Endothelial cell of umbilical vein (primary cell): ENCODE measurements at regions not wholly inside any gene's neighbourhood (a gene's known extent, or its start where the extent isn't known, plus 50 kb on each side); places are given as distances from the start of the nearest gene placed in this dataset.

Experiments used
- BruUV-seq: library from RNA; stranded (reverse); fragments of 400-500 nt; replicated peaks from 2 replicates; lab custom pipeline; 2021; lab: Mats Ljungman, UMichigan
- CTCF ChIA-PET: fragments of 300-600, 350-600 bp; sonication (Branson Sonifier 250); formaldehyde crosslinking; loops from one replicate; lab custom pipeline; 2021; ENCODE audit warnings: antibody characterized with exemption, inconsistent platforms; lab: Charles Lee
- POLR2A ChIA-PET: fragments of 300-600, 350-600 bp; sonication (Branson Sonifier 250); formaldehyde crosslinking; loops from one replicate; lab custom pipeline; 2021; ENCODE audit warnings: antibody characterized with exemption, inconsistent platforms; lab: Charles Lee
- DNase-seq: peaks from one replicate; pipeline ENCODE4 v3.0.0-alpha.2; 2011; ENCODE audit warnings: low read depth, low spot score
- FAIRE-seq: peaks from 2 replicates; lab custom pipeline; 2011; peaks lifted over from hg19 to GRCh38; lab: Jason Lieb, UNC
- H2AFZ ChIP-seq: 2 replicates; pipeline ENCODE4 v1.6.0; 2012; ENCODE audit warnings: low read depth, low read length, control low read depth, inconsistent platforms
- H3K27ac ChIP-seq: 2 replicates; pipeline ENCODE4 v1.5.1; 2011; ENCODE audit warnings: low read depth, mild to moderate bottlenecking, control low read depth, low read length, moderate library complexity; ENCODE audit not compliant: insufficient read depth
- H3K27me3 ChIP-seq, 2 experiments: 2 replicates each; pipeline versions ENCODE4 v1.6.0 to v1.6.1; 2011; ENCODE audit warnings: low read length in 2 of 2, mixed read lengths in 1 of 2; ENCODE audit not compliant: control insufficient read depth in 2 of 2, insufficient read depth in 2 of 2
- H3K36me3 ChIP-seq, 2 experiments: 2 replicates in 1 of 2; 3 replicates in 1 of 2; pipeline ENCODE4 v1.5.1; 2011; ENCODE audit warnings: low read length in 2 of 2, mild to moderate bottlenecking in 1 of 2, moderate library complexity in 1 of 2; ENCODE audit not compliant: control insufficient read depth in 2 of 2, insufficient read depth in 2 of 2; ENCODE audit errors: extremely low read depth in 1 of 2
- H3K4me1 ChIP-seq: 3 replicates; pipeline ENCODE4 v1.5.1; 2011; ENCODE audit warnings: mild to moderate bottlenecking, low read length; ENCODE audit not compliant: control insufficient read depth, insufficient read depth; ENCODE audit errors: extremely low read depth
- H3K4me2 ChIP-seq: 2 replicates; pipeline ENCODE4 v1.6.1; 2011; ENCODE audit warnings: low read length, control low read depth, mixed read lengths; ENCODE audit not compliant: insufficient read depth
- H3K4me3 ChIP-seq, 3 experiments: fragments of 200-600 bp in 1 of 3; sonication (generic), shearing (Covaris generic) in 1 of 3; replicated peaks in 1 of 3; 2 replicates each; pipeline ENCODE4 v1.5.1; 2011 to 2016; ENCODE audit warnings: control low read depth in 3 of 3, low read length in 3 of 3, mild to moderate bottlenecking in 2 of 3, inconsistent platforms in 1 of 3, low read depth in 1 of 3, moderate library complexity in 1 of 3; ENCODE audit not compliant: insufficient read depth in 1 of 3
- H3K79me2 ChIP-seq: 2 replicates; pipeline ENCODE4 v1.6.0; 2012; ENCODE audit warnings: low read length, inconsistent platforms; ENCODE audit not compliant: control insufficient read depth, insufficient read depth
- H3K9ac ChIP-seq: replicated peaks from 2 replicates; pipeline ENCODE3; 2011; ENCODE audit warnings: low read length, control low read depth; ENCODE audit not compliant: insufficient read depth; ENCODE audit errors: extremely low read depth
- H3K9me1 ChIP-seq: replicated peaks from 3 replicates; pipeline ENCODE4 v1.6.0; 2011; ENCODE audit warnings: mild to moderate bottlenecking, low read length; ENCODE audit not compliant: control insufficient read depth, insufficient read depth; ENCODE audit errors: extremely low read depth
- H3K9me3 ChIP-seq: replicated peaks from 2 replicates; pipeline ENCODE4 v1.5.1; 2012; ENCODE audit warnings: low read length, inconsistent platforms; ENCODE audit not compliant: control insufficient read depth, insufficient read depth
- H4K20me1 ChIP-seq: replicated peaks from 2 replicates; pipeline ENCODE3; 2011; ENCODE audit warnings: mild to moderate bottlenecking, low read length; ENCODE audit not compliant: control insufficient read depth, insufficient read depth; ENCODE audit errors: extremely low read depth
- EZH2 ChIP-seq: IDR thresholded peaks from 2 replicates; pipeline ENCODE4 v1.6.1; 2012; ENCODE audit warnings: borderline replicate concordance, low read depth, mild to moderate bottlenecking, moderate library complexity, low read length, inconsistent platforms; ENCODE audit not compliant: severe bottlenecking
- FOS ChIP-seq: IDR thresholded peaks from 2 replicates; pipeline ENCODE4 v1.6.1; 2011; ENCODE audit warnings: mild to moderate bottlenecking, low read length, moderate library complexity, borderline replicate concordance; ENCODE audit not compliant: insufficient read depth
- GATA2 ChIP-seq: IDR thresholded peaks from 2 replicates; pipeline ENCODE4 v1.7.0; 2011; ENCODE audit warnings: low read depth, mild to moderate bottlenecking, moderate library complexity, mixed read lengths, low read length; ENCODE audit not compliant: insufficient read length, insufficient read depth
- JUN ChIP-seq: IDR thresholded peaks from 2 replicates; pipeline ENCODE4 v1.6.1; 2011; ENCODE audit warnings: borderline replicate concordance, low read depth; ENCODE audit not compliant: insufficient read length, insufficient read depth
- MYC ChIP-seq: IDR thresholded peaks from one replicate; pipeline ENCODE4 v1.6.1; 2011; ENCODE audit warnings: mild to moderate bottlenecking, low read depth, low read length
- POLR2A ChIP-seq: IDR thresholded peaks from 2 replicates; pipeline ENCODE4 v1.6.1; 2012; ENCODE audit warnings: low read depth, mild to moderate bottlenecking, control low read depth, low read length
- POLR2AphosphoS5 ChIP-seq: IDR thresholded peaks from 2 replicates; pipeline ENCODE4 v1.6.1; 2012; ENCODE audit warnings: low read depth, mild to moderate bottlenecking, control low read depth, low read length, moderate library complexity; ENCODE audit not compliant: insufficient read depth
- dilution Hi-C: fragments of 300-500 bp; cut with MboI; formaldehyde crosslinking; loops from one replicate; pipeline ENCODE4 v1.15.0; 2019; ENCODE audit warnings: low sequenced_read_pairs; ENCODE audit not compliant: extremely low pct_ligation_motif_present
- intact Hi-C: fragments of 100-400 bp; cut with micrococcal nuclease; formaldehyde crosslinking; loops from one replicate; pipeline ENCODE4 v1.10.0; 2022
- TF ChIP-seq, protein P1 (sequence below): IDR thresholded peaks from 2 replicates; pipeline ENCODE4 v1.6.1; 2011; ENCODE audit not compliant: insufficient read depth, insufficient read length
- TF ChIP-seq, protein P2 (sequence below), 2 donors: IDR thresholded peaks; 1 replicate in 1 of 2; 2 replicates in 1 of 2; pipeline ENCODE4 v1.5.1; 2011; ENCODE audit warnings: low read length in 2 of 2, mild to moderate bottlenecking in 2 of 2, moderate library complexity in 2 of 2, control low read depth in 1 of 2, inconsistent platforms in 1 of 2, low read depth in 1 of 2; ENCODE audit not compliant: insufficient read depth in 1 of 2; ENCODE audit errors: extremely low read depth in 1 of 2

DNA sequence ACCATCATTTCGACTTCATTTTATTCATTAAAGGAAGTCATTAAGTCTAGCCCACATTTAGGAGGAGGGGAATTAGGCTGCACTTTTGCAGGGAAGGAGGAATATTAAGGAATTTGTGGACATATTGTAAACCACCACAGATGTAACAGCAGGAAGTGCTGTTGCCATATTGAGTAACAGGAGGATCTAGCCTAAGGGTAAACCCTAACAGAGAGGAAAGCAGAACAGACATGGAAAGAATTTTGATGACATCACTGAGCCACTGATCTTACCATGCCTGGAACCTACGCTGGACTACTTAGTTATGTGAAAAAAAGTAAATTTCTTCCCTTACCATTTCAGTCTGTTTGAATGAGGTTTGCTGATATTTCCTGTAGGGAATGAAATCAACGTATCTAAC, 100.7 kb upstream of the ATF7IP start:
- intact Hi-C loops = no loop called here
- Histone ChIP-seq H3K79me2 (no peaks in the 10 kb centered on the region), H3K4me3 (no peak overlapping the region), H3K27me3 (peaks cover 0 to 3% of the 10 kb centered on the region in 2 experiments), H3K9me3 (no peaks in the 10 kb centered on the region), H3K9me1 (no peaks in the 10 kb centered on the region), H2AFZ (no peak overlapping the region), H4K20me1 (no peaks in the 10 kb centered on the region), H3K36me3 (no peaks in the 10 kb centered on the region), H3K9ac (no peak overlapping the region), H3K4me2 (no peak overlapping the region), H3K27ac (no peak overlapping the region), H3K4me1 (peaks cover 14% of the 10 kb centered on the region)
- DNase-seq = no peak
- FAIRE-seq = no peak
- dilution Hi-C loops = no loop called here
- TF ChIP-seq POLR2AphosphoS5 = no peak
- TF ChIP-seq MYC = no peak
- no peak for TF ChIP-seq GATA2
- TF ChIP-seq, protein P1, sequence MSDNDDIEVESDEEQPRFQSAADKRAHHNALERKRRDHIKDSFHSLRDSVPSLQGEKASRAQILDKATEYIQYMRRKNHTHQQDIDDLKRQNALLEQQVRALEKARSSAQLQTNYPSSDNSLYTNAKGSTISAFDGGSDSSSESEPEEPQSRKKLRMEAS = no peak
- no peak for TF ChIP-seq EZH2
- TF ChIP-seq, protein P2, sequence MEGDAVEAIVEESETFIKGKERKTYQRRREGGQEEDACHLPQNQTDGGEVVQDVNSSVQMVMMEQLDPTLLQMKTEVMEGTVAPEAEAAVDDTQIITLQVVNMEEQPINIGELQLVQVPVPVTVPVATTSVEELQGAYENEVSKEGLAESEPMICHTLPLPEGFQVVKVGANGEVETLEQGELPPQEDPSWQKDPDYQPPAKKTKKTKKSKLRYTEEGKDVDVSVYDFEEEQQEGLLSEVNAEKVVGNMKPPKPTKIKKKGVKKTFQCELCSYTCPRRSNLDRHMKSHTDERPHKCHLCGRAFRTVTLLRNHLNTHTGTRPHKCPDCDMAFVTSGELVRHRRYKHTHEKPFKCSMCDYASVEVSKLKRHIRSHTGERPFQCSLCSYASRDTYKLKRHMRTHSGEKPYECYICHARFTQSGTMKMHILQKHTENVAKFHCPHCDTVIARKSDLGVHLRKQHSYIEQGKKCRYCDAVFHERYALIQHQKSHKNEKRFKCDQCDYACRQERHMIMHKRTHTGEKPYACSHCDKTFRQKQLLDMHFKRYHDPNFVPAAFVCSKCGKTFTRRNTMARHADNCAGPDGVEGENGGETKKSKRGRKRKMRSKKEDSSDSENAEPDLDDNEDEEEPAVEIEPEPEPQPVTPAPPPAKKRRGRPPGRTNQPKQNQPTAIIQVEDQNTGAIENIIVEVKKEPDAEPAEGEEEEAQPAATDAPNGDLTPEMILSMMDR (IDR thresholded peaks at IDR 0.05; ENCODE audit: extremely low read depth in 1 of 2, insufficient read depth in 1 of 2, low read depth in 1 of 2, low read length in 2 of 2) = no peak
- TF ChIP-seq POLR2A = no peak
- no peak for TF ChIP-seq FOS
- TF ChIP-seq JUN = no peak
- ChIA-PET POLR2A (interaction anchor here (1.2 kb wide), 1 partner anchor 101 kb away, joined by 3 read pairs; the partner anchor contains the start of gene ATF7IP), CTCF (no interaction called here)
- BruUV-seq = no TSS peak
